ENCODE measurements at regions not wholly inside any gene's neighbourhood (a gene's known extent, or its start where the extent isn't known, plus 50 kb on each side); places are given as distances from the start of the nearest gene placed in this dataset.

GRCh38 chr18:66235206-66235605 lies 368.7 kb downstream of the CDH19 start:
- TF ChIP-seq POLR2A (IDR thresholded peaks at IDR 0.05; ENCODE audit: extremely low read depth, insufficient read length) = no peak
- no peak for TF ChIP-seq CTCF (IDR thresholded peaks at IDR 0.05; ENCODE audit: low read depth, low read length)

Measured in NB4 (cell line).